Neuronal stem cell (in vitro differentiated cells): ENCODE measurements at regions not wholly inside any gene's neighbourhood (a gene's known extent, or its start where the extent isn't known, plus 50 kb on each side); places are given as distances from the start of the nearest gene placed in this dataset.

Source experiments
- DNase-seq: peaks from one replicate; pipeline ENCODE4 v3.0.0-alpha.2; 2013; ENCODE audit warnings: low spot score
- H2AFZ ChIP-seq: one replicate; pipeline ENCODE4 v1.6.1; 2013; ENCODE audit warnings: mild to moderate bottlenecking, low read length, inconsistent platforms
- H2AK5ac ChIP-seq: 2 replicates; pipeline ENCODE4 v1.6.1; 2013; ENCODE audit warnings: low read depth, mild to moderate bottlenecking, inconsistent platforms, low read length, moderate library complexity, mixed read lengths
- H2BK120ac ChIP-seq: 2 replicates; pipeline ENCODE4 v1.6.1; 2013; ENCODE audit warnings: low read depth, mild to moderate bottlenecking, inconsistent platforms, low read length, moderate library complexity, mixed read lengths
- H2BK12ac ChIP-seq: one replicate; pipeline ENCODE4 v1.6.1; 2013; ENCODE audit warnings: low read length, inconsistent platforms
- H2BK15ac ChIP-seq: 2 replicates; pipeline ENCODE4 v1.6.1; 2013; ENCODE audit warnings: mild to moderate bottlenecking, low read length, inconsistent platforms, mixed read lengths
- H2BK5ac ChIP-seq: one replicate; pipeline ENCODE4 v1.6.1; 2013; ENCODE audit warnings: inconsistent platforms, mild to moderate bottlenecking, low read length, moderate library complexity
- H3K14ac ChIP-seq: one replicate; pipeline ENCODE4 v1.6.1; 2013; ENCODE audit warnings: low read length, inconsistent platforms
- H3K18ac ChIP-seq: 2 replicates; pipeline ENCODE4 v1.6.1; 2013; ENCODE audit warnings: low read length, inconsistent platforms
- H3K23ac ChIP-seq: 2 replicates; pipeline ENCODE4 v1.6.1; 2013; ENCODE audit warnings: low read depth, mild to moderate bottlenecking, mixed read lengths, low read length, inconsistent platforms; ENCODE audit not compliant: poor library complexity
- H3K27ac ChIP-seq: replicated peaks from 3 replicates; pipeline ENCODE4 v1.5.1; 2013; ENCODE audit warnings: low read length, inconsistent platforms
- H3K27me3 ChIP-seq, 3 experiments: 2 replicates each; pipeline ENCODE4 v1.6.1; 2013; ENCODE audit warnings: low read length in 3 of 3, mild to moderate bottlenecking in 2 of 3, inconsistent platforms in 1 of 3, low read depth in 1 of 3, mixed read lengths in 1 of 3, moderate library complexity in 1 of 3; ENCODE audit not compliant: control insufficient read depth in 3 of 3, insufficient read depth in 3 of 3
- H3K36me3 ChIP-seq, 2 donors: replicated peaks in 1 of 2; 2 replicates each; pipeline ENCODE4 v1.6.1; 2013; ENCODE audit warnings: low read length in 2 of 2; ENCODE audit not compliant: control insufficient read depth in 2 of 2, insufficient read depth in 2 of 2
- H3K4ac ChIP-seq: 2 replicates; pipeline ENCODE4 v1.6.1; 2013; ENCODE audit warnings: inconsistent platforms, mild to moderate bottlenecking, low read length, moderate library complexity
- H3K4me1 ChIP-seq, 2 donors: 1 replicate in 1 of 2; 2 replicates in 1 of 2; pipeline ENCODE4 v1.6.1; 2013; ENCODE audit warnings: low read length in 2 of 2, low read depth in 1 of 2; ENCODE audit not compliant: control insufficient read depth in 2 of 2, insufficient read depth in 1 of 2
- H3K4me2 ChIP-seq: one replicate; pipeline ENCODE4 v1.6.1; 2013; ENCODE audit warnings: mild to moderate bottlenecking, low read length, inconsistent platforms; ENCODE audit not compliant: insufficient read depth, poor library complexity, severe bottlenecking
- H3K4me3 ChIP-seq, 2 donors: 2 replicates each; pipeline ENCODE4 v1.5.1; 2013; ENCODE audit warnings: low read length in 2 of 2, mild to moderate bottlenecking in 2 of 2, inconsistent platforms in 1 of 2, moderate library complexity in 1 of 2
- H3K79me1 ChIP-seq: one replicate; pipeline ENCODE4 v1.6.1; 2013; ENCODE audit warnings: low read depth, mild to moderate bottlenecking, inconsistent platforms, low read length, moderate library complexity
- H3K9ac ChIP-seq: one replicate; pipeline ENCODE4 v1.6.1; 2013; ENCODE audit warnings: mild to moderate bottlenecking, low read depth, low read length, inconsistent platforms; ENCODE audit not compliant: poor library complexity
- H3K9me3 ChIP-seq, 2 donors: replicated peaks in 1 of 2; 2 replicates each; pipeline versions ENCODE3 to v1.6.1; 2013; ENCODE audit warnings: low read length in 2 of 2, mild to moderate bottlenecking in 2 of 2, inconsistent platforms in 1 of 2, low read depth in 1 of 2, mixed read lengths in 1 of 2, moderate library complexity in 1 of 2; ENCODE audit not compliant: control insufficient read depth in 2 of 2, insufficient read depth in 1 of 2
- H4K8ac ChIP-seq: one replicate; pipeline ENCODE4 v1.6.1; 2013; ENCODE audit warnings: low read depth, mild to moderate bottlenecking, inconsistent platforms, low read length, moderate library complexity
- H4K91ac ChIP-seq: one replicate; pipeline ENCODE4 v1.6.1; 2013; ENCODE audit warnings: low read length, low read depth, mild to moderate bottlenecking, inconsistent platforms; ENCODE audit not compliant: poor library complexity
- WGBS, 2 donors: extraction: QIAGEN DNeasy Blood & Tissue Kit; methylation state at CpG; one replicate each; pipeline ENCODE4 v1.1.7; 2013; ENCODE audit warnings: missing lambda C conversion rate in 2 of 2, mixed read lengths in 1 of 2; ENCODE audit not compliant: insufficient read length in 2 of 2, insufficient replicate concordance in 1 of 2; ENCODE audit errors: extremely low coverage in 2 of 2; 5-methylcytosine and 5-hydroxymethylcytosine counted together

DNA sequence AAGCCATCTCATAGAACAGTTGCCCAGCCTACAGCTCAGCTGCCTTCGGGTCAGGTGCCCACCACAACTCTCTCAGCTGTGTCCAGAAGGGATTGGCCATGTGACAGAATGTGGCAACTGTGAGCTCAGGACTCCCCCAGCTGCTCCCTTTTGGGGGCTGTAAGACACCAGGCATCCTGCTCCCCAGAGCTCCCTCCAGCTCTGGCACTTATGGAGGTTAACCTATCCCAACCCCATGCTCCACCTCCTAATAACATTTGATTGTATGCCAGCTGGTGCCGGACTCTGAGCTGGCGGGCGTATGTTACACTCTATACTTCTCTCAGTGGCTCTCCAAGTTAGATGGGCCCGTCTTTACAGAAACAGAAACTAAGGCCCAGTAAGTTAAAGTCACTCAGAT lies 222.8 kb downstream of the FAM43A start:
- Histone ChIP-seq H2BK12ac (no peak overlapping the region), H2BK15ac (no peak overlapping the region), H3K4me1 (peaks cover 0 to 3% of the 10 kb centered on the region in 2 donors), H3K4me2 (no peak overlapping the region), H3K36me3 (no peaks in the 10 kb centered on the region), H3K4me3 (no peak overlapping the region), H4K91ac (no peak overlapping the region), H4K8ac (no peak overlapping the region), H3K9me3 (no peaks in the 10 kb centered on the region), H3K4ac (no peak overlapping the region), H2BK5ac (no peak overlapping the region), H2AFZ (no peak overlapping the region), H3K23ac (no peak overlapping the region), H2AK5ac (no peak overlapping the region), H3K14ac (no peak overlapping the region), H3K27ac (no peak overlapping the region), H2BK120ac (no peak overlapping the region), H3K9ac (no peak overlapping the region), H3K27me3 (no peaks in the 10 kb centered on the region), H3K79me1 (no peaks in the 10 kb centered on the region), H3K18ac (peak overlapping the region; percentile 21)
- DNase-seq: no peak
- no CpG with 5 or more reads among the region's 5 CpGs for WGBS, 2 donors

DNA sequence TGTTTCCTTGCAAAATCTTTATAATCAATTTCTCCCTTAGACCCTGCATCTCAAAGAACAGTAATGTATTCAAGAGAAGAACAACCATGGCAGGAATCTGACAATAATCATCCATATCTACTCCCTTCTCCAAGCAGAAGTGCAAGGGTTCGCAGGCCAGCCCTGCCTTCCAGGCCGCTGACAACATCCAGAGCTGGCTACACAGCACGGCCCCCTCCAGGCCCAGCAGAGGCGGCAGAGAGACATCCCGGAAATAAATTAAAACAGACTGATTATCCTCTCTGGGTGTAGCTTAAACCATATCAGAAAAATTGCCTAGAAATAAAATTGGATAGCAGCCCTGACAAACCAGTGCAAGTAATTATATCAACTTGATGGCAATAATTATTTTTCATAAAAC lies 223.3 kb downstream of the FAM43A start:
- H3K14ac ChIP-seq: no peak overlapping the region
- H3K4ac ChIP-seq: no peak overlapping the region
- H3K27me3 ChIP-seq: no peaks in the 10 kb centered on the region
- H3K4me1 ChIP-seq: peaks cover 0 to 3% of the 10 kb centered on the region in 2 donors
- DNase-seq: no peak
- H3K9ac ChIP-seq: no peak overlapping the region
- H3K27ac ChIP-seq: no peak overlapping the region
- no peaks in the 10 kb centered on the region for H3K36me3 ChIP-seq
- no peak overlapping the region for H3K4me3 ChIP-seq
- H2BK5ac ChIP-seq: no peak overlapping the region
- H2BK15ac ChIP-seq: no peak overlapping the region
- no peaks in the 10 kb centered on the region for H3K9me3 ChIP-seq
- H4K8ac ChIP-seq: no peak overlapping the region
- H2AFZ ChIP-seq: no peak overlapping the region
- H2BK12ac ChIP-seq: no peak overlapping the region
- H2AK5ac ChIP-seq: no peak overlapping the region
- no CpG with 5 or more reads among the region's 5 CpGs for WGBS, 2 donors
- H3K18ac ChIP-seq: no peak overlapping the region
- H2BK120ac ChIP-seq: no peak overlapping the region
- H3K23ac ChIP-seq: no peak overlapping the region
- no peaks in the 10 kb centered on the region for H3K79me1 ChIP-seq
- no peak overlapping the region for H4K91ac ChIP-seq
- H3K4me2 ChIP-seq: no peak overlapping the region

DNA sequence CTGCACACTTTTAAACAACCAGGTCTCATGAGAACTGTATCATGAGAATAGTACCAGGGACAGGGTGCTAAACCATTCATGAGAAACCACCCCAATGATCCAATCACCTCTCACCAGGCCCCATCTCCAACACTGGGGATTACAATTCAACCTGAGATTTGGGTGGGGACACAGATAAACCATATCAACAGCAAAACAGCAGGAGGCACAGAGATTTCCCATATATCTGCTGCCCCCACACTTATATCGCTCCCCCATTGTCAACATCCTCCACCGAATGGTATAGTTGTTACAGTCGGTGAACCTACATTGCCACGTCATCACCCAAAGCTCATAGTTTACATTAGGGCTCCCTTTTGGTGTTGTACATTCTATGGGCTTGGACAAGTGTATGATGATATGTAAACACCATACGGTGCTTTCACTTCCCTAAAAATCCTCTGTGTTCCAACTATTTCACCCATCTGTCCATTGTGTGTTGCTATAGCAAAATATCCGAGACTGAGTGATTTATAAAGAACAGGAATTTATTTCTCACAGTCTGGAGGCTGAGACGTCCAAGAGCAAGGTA lies 224.8 kb downstream of the FAM43A start:
- Histone ChIP-seq H3K9me3 (no peaks in the 10 kb centered on the region), H2BK12ac (no peak overlapping the region), H2BK120ac (no peak overlapping the region), H2AFZ (no peak overlapping the region), H3K23ac (no peak overlapping the region), H3K4ac (no peak overlapping the region), H2AK5ac (no peak overlapping the region), H3K14ac (no peak overlapping the region), H4K91ac (no peak overlapping the region), H3K27ac (no peak overlapping the region), H3K4me1 (peaks cover 0 to 3% of the 10 kb centered on the region in 2 donors), H3K79me1 (no peaks in the 10 kb centered on the region), H4K8ac (no peak overlapping the region), H3K4me2 (no peak overlapping the region), H3K36me3 (no peaks in the 10 kb centered on the region), H3K27me3 (no peaks in the 10 kb centered on the region), H3K4me3 (no peak overlapping the region), H2BK5ac (no peak overlapping the region), H3K9ac (no peak overlapping the region), H2BK15ac (no peak overlapping the region), H3K18ac (no peak overlapping the region)
- no CpG with 5 or more reads among the region's 7 CpGs for WGBS, 2 donors
- DNase-seq: no peak

DNA sequence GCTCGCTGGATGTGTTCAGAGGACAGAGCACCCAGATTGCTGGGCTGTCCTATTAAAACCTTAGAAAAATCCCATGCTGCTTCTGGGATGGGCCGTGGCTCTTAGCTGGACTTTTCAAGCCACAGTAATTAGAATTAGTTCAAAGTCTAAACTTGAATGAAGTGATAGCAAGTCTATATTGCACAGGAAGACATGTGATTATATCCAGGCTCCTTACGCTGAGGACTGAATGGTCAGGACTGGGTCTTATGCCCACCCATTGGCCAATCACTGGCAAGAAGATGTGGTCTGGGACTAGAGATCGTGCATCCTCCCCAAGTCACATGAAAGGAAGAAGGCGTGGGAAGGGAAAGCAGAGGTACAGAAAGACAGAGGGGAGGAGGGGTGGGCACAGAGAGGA lies 227.6 kb downstream of the FAM43A start:
- no peaks in the 10 kb centered on the region for H3K4me1 ChIP-seq
- H3K4me2 ChIP-seq: no peak overlapping the region
- H3K4me3 ChIP-seq: no peak overlapping the region
- DNase-seq: no peak
- H2BK5ac ChIP-seq: no peak overlapping the region
- H3K23ac ChIP-seq: no peak overlapping the region
- H3K18ac ChIP-seq: no peak overlapping the region
- H4K8ac ChIP-seq: no peak overlapping the region
- no peak overlapping the region for H2AFZ ChIP-seq
- no peaks in the 10 kb centered on the region for H3K79me1 ChIP-seq
- no peak overlapping the region for H3K27ac ChIP-seq
- no peak overlapping the region for H2BK120ac ChIP-seq
- no peak overlapping the region for H4K91ac ChIP-seq
- H2BK12ac ChIP-seq: no peak overlapping the region
- H2BK15ac ChIP-seq: no peak overlapping the region
- H3K9ac ChIP-seq: no peak overlapping the region
- no peaks in the 10 kb centered on the region for H3K27me3 ChIP-seq
- H3K9me3 ChIP-seq: no peaks in the 10 kb centered on the region
- H3K4ac ChIP-seq: no peak overlapping the region
- WGBS, 2 donors: no CpG with 5 or more reads among the region's 5 CpGs
- H3K36me3 ChIP-seq: no peaks in the 10 kb centered on the region
- no peak overlapping the region for H3K14ac ChIP-seq
- no peak overlapping the region for H2AK5ac ChIP-seq
